ENCODE measurements at regions not wholly inside any gene's neighbourhood (a gene's known extent, or its start where the extent isn't known, plus 50 kb on each side); places are given as distances from the start of the nearest gene placed in this dataset.

DNA sequence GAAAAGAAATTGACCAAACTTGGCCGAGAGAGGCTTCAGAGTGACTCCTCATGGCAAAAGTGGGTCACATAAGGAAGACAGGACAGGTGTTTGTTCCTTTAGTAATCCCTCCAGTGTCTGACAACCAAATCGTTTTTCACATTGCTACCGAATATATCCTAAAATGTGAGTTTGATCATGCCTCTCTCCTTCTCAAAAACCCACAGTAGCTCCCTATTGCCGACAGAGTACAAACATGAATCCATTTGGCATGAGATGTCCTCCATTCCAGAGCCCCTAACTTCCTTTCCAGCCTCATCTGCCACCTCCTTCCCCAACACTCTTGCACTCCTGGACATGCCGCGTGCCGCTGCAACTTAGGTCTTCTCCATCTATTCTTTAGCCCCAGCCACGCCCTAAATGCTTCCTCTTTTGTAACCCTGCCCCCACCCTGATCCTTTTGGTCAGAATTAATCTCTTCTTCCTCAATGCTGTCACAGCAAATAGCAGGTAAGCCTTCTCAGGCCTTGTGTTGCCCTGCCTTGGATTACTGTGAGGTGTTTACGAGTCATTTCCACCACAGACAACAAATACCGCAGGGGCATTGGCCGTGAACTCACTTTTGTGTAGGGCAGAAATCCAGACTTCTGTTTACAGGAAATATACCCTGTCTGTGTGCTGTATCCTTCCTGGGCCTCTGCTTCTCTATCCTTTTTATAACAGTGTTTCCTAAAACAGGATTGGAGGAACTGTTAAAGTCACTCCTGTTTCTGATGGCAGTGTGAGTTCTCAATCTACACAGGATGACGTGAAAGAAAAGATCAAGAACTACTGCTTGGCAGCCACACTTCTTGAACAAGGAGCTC is 66.0 kb upstream of the FTH1 start:
- Histone ChIP-seq H3K36me3 (no peaks in the 10 kb centered on the region), H3K4me1 (no peaks in the 10 kb centered on the region), H3K9me3 (no peaks in the 10 kb centered on the region), H3K27me3 (no peaks in the 10 kb centered on the region), H3K4me3 (no peak overlapping the region), H3K27ac (replicated peaks in 1 of 4) (no peak overlapping the region)
- TF ChIP-seq POLR2A (IDR thresholded peaks at IDR 0.05; ENCODE audit: low read depth) = no peak
- TF ChIP-seq POLR2AphosphoS5 (IDR thresholded peaks at IDR 0.05) = no peak
- no peak for TF ChIP-seq EP300 (IDR thresholded peaks at IDR 0.05)
- TF ChIP-seq, protein P1, sequence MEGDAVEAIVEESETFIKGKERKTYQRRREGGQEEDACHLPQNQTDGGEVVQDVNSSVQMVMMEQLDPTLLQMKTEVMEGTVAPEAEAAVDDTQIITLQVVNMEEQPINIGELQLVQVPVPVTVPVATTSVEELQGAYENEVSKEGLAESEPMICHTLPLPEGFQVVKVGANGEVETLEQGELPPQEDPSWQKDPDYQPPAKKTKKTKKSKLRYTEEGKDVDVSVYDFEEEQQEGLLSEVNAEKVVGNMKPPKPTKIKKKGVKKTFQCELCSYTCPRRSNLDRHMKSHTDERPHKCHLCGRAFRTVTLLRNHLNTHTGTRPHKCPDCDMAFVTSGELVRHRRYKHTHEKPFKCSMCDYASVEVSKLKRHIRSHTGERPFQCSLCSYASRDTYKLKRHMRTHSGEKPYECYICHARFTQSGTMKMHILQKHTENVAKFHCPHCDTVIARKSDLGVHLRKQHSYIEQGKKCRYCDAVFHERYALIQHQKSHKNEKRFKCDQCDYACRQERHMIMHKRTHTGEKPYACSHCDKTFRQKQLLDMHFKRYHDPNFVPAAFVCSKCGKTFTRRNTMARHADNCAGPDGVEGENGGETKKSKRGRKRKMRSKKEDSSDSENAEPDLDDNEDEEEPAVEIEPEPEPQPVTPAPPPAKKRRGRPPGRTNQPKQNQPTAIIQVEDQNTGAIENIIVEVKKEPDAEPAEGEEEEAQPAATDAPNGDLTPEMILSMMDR (IDR thresholded peaks at IDR 0.05) = no peak
- intact Hi-C loops (cut with DNase I) = no loop called here
- WGBS = 75% methylated on average over 12 of the region's 12 CpGs
- no peak for DNase-seq (ENCODE audit: extremely low spot score)

- TF ChIP-seq POLR2AphosphoS5 (IDR thresholded peaks at IDR 0.05) (no peak), EP300 (IDR thresholded peaks at IDR 0.05) (no peak), POLR2A (IDR thresholded peaks at IDR 0.05; ENCODE audit: low read depth) (no peak)
- TF ChIP-seq, protein P1 (IDR thresholded peaks at IDR 0.05) = no peak
- Histone ChIP-seq H3K27me3 (no peaks in the 10 kb centered on the region), H3K4me3 (no peak overlapping the region), H3K36me3 (no peaks in the 10 kb centered on the region), H3K9me3 (peaks cover 0 to 6% (median 3%) of the 10 kb centered on the region in 4 donors), H3K27ac (replicated peaks in 1 of 4) (no peak overlapping the region), H3K4me1 (peaks cover 8 to 10% (median 9%) of the 10 kb centered on the region in 4 donors)
- intact Hi-C loops (cut with DNase I) = no loop called here
- DNase-seq (ENCODE audit: extremely low spot score) = no peak
- WGBS = 80% methylated on average over 8 of the region's 8 CpGs
These were observed 62.7 kb upstream of the FTH1 start for GRCh38 chr11:62030071-62030684.

DNA sequence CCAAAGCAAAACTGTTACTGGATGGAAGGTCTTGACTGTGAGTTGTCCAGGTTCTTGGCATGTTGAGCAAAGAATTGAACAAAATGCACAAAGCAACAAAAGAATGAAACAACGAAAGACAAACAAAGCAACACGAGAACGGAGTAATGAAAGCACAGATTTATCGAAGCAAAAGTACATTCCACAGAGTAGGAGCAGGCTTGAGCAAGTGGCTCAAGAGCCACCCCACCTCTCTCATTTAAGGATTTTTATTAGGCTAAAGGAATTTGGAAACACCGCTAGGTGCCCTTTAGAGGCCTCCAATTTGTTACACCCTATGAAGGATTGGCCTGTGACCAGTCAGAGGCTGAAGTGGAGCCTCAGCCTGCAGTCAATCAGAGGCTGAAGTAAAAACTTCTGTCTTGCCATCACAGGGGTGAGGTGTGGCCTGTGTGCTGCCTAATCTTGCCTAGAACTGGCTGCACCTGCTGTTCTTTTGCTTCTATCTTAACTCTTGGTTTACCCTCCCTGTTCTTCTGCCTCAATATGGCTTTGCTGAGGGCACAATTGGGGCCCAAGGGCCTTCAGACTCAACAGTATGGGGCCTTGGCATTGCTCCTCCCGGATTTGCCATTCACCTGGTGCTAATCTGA is 59.4 kb upstream of the FTH1 start:
- H3K27ac ChIP-seq (replicated peaks in 1 of 4) = no peak overlapping the region
- DNase-seq (ENCODE audit: extremely low spot score) = no peak
- peaks cover 11 to 18% (median 14%) of the 10 kb centered on the region in 4 donors for H3K4me1 ChIP-seq
- TF ChIP-seq EP300 (IDR thresholded peaks at IDR 0.05) (no peak), POLR2A (IDR thresholded peaks at IDR 0.05; ENCODE audit: low read depth) (no peak), POLR2AphosphoS5 (IDR thresholded peaks at IDR 0.05) (no peak)
- TF ChIP-seq, protein P1 (IDR thresholded peaks at IDR 0.05) = no peak
- H3K36me3 ChIP-seq = no peaks in the 10 kb centered on the region
- H3K4me3 ChIP-seq = no peak overlapping the region
- WGBS = 96% methylated on average over 6 of the region's 6 CpGs
- H3K9me3 ChIP-seq = peaks cover 0 to 7% (median 3%) of the 10 kb centered on the region in 4 donors
- no peaks in the 10 kb centered on the region for H3K27me3 ChIP-seq
- intact Hi-C loops (cut with DNase I) = no loop called here

DNA sequence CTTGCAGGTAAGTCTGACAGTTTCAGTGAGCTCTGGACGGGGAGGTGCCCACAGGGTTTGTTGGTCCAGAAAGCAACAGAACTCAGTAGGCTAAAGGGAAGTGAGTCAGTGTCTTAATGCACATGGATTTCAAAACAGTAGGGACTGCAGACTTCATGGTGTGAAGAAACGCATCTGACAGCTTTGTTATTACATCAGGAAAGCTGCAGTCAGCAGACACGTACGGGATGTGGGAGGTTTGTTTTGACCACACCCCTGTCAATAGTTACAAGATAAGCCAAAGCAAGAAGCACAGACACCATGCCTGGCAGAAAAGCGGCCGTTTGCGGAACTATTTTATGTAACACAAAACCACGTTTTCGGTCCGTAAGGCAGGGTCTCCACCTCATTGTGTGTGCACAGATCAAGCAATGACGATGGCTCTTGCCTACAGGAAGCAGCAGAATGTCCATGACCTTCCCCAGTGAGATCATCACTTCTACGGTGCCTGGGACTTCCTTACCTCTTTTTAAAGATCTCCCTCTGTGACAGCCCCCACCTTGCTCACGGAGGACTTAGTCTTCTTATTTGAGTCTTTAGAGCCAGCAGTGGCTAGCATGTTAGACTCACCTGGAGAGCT is 58.2 kb upstream of the FTH1 start:
- DNase-seq (ENCODE audit: extremely low spot score) = peak; percentile 93
- intact Hi-C loops (cut with DNase I) = no loop called here
- H3K36me3 ChIP-seq = no peaks in the 10 kb centered on the region
- 39% methylated on average over 13 of the region's 13 CpGs for WGBS
- peak overlapping the region; percentile 36 to 73 (median 54) for H3K27ac ChIP-seq (replicated peaks in 1 of 4)
- peaks cover 0 to 20% (median 3%) of the 10 kb centered on the region in 4 donors for H3K9me3 ChIP-seq
- H3K27me3 ChIP-seq = no peaks in the 10 kb centered on the region
- TF ChIP-seq, protein P1 (IDR thresholded peaks at IDR 0.05) = no peak
- TF ChIP-seq EP300 (IDR thresholded peaks at IDR 0.05) (peak; percentile 5), POLR2AphosphoS5 (IDR thresholded peaks at IDR 0.05) (peak; percentile 75 to 85)
- H3K4me1 ChIP-seq = peaks cover 11 to 18% (median 14%) of the 10 kb centered on the region in 4 donors
- peak overlapping the region in 1 of 4 donors; percentile 25 for H3K4me3 ChIP-seq

Measured in esophagus muscularis mucosa (tissue), 4 donors.